Activated naive CD4-positive, alpha-beta T cell treated with anti-CD3 and anti-CD28 coated beads, Interleukin-2, amount 50 U/mL, for 24 hours (primary cell): ENCODE measurements at regions not wholly inside any gene's neighbourhood (a gene's known extent, or its start where the extent isn't known, plus 50 kb on each side); places are given as distances from the start of the nearest gene placed in this dataset.

Experiments used
- H3K27ac Mint-ChIP-seq: one replicate; pipeline ENCODE4 v1.8.0; 2021; ENCODE audit warnings: mild to moderate bottlenecking, mixed read lengths
- H3K27me3 Mint-ChIP-seq: one replicate; pipeline ENCODE4 v1.8.0; 2021; ENCODE audit warnings: mixed read lengths
- H3K36me3 Mint-ChIP-seq: one replicate; pipeline ENCODE4 v1.8.0; 2021; ENCODE audit warnings: mixed read lengths
- H3K4me1 Mint-ChIP-seq: one replicate; pipeline ENCODE4 v1.8.0; 2021; ENCODE audit warnings: mixed read lengths
- H3K4me3 Mint-ChIP-seq: one replicate; pipeline ENCODE4 v1.8.0; 2021; ENCODE audit warnings: mild to moderate bottlenecking, mixed read lengths
- H3K9me3 Mint-ChIP-seq: one replicate; pipeline ENCODE4 v1.8.0; 2021; ENCODE audit warnings: mixed read lengths

DNA sequence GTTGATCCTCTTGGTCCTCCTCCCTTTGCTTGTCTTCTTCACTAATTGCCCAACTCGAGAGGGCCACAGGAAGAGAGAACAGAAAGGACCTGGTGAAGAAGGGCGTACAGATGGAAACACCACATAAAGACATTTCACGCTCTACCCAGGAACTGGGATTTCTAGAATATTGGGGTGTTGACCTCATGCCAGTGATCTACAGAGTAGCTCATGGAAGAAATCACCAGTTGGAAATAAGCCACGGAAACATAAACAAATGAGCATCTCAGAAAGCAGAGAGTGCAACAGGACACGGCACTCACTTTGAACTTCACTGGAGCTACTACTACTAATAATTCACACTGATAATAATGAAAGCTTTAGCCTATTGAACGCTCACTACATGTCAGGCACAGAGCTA lies 84.6 kb upstream of the ARHGEF3 start:
- H3K4me1 Mint-ChIP-seq = peaks cover 87% of the 10 kb centered on the region
- H3K27me3 Mint-ChIP-seq = no peaks in the 10 kb centered on the region
- H3K4me3 Mint-ChIP-seq = peak overlapping the region; percentile 30
- H3K27ac Mint-ChIP-seq = peak overlapping the region; percentile 19
- no peaks in the 10 kb centered on the region for H3K9me3 Mint-ChIP-seq
- H3K36me3 Mint-ChIP-seq = peaks cover 3% of the 10 kb centered on the region

DNA sequence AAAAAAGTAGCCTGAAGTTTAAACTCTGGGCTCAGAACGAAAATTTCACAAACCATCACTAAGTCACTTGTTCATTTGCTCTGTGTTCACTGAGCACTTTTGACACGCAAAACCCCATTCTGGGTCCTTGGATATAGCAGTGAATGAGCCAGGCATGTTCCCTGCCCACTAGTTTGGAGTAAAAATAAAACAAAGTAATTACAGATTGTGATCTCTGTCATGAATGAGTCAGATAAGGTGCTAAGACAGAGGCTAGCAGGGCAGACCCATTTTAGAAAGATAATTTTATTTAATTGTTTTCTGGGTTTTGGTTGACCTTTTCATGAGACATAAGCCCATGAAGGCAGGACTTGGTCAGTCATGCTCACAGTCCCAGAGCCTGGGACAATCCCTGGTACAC lies 84.1 kb upstream of the ARHGEF3 start:
- Mint-ChIP-seq H3K4me1 (peaks cover 87% of the 10 kb centered on the region), H3K4me3 (peak overlapping the region; percentile 30), H3K27ac (peak overlapping the region; percentile 19)

GRCh38 chr3:56885453-56885852 lies 83.7 kb upstream of the ARHGEF3 start:
- H3K4me3 Mint-ChIP-seq = no peak overlapping the region
- peaks cover 87% of the 10 kb centered on the region for H3K4me1 Mint-ChIP-seq
- H3K27ac Mint-ChIP-seq = peak overlapping the region; percentile 72

More for the DNA sequence above, 84.1 kb upstream of the ARHGEF3 start:
- Mint-ChIP-seq H3K36me3 (peaks cover 7% of the 10 kb centered on the region), H3K27me3 (no peaks in the 10 kb centered on the region), H3K9me3 (no peaks in the 10 kb centered on the region)

DNA sequence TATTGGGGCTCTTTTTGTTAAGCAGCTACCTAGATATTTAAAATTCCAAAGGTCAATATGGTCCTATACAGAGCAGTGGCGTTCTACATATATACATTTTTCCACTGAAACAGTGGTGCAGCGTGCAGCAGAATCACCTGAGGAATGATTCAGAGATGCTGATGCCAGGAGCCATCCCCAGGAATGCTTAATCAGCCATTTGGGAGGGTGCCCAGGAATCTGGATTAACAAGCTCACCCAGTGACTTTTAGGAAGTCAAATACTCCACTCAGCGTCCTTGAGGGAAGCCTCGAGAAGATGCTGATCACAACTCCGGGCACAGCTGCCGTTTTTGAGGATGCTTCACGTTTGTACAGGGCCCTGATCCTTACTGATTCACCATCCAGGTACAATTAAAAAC lies 82.6 kb upstream of the ARHGEF3 start:
- H3K4me1 Mint-ChIP-seq = peaks cover 90% of the 10 kb centered on the region
- peaks cover 10% of the 10 kb centered on the region for H3K36me3 Mint-ChIP-seq
- H3K4me3 Mint-ChIP-seq = no peak overlapping the region
- no peaks in the 10 kb centered on the region for H3K27me3 Mint-ChIP-seq
- H3K9me3 Mint-ChIP-seq = no peaks in the 10 kb centered on the region
- no peak overlapping the region for H3K27ac Mint-ChIP-seq

More at GRCh38 chr3:56885453-56885852, 83.7 kb upstream of the ARHGEF3 start:
- Mint-ChIP-seq H3K36me3 (peaks cover 10% of the 10 kb centered on the region), H3K27me3 (no peaks in the 10 kb centered on the region), H3K9me3 (no peaks in the 10 kb centered on the region)

DNA sequence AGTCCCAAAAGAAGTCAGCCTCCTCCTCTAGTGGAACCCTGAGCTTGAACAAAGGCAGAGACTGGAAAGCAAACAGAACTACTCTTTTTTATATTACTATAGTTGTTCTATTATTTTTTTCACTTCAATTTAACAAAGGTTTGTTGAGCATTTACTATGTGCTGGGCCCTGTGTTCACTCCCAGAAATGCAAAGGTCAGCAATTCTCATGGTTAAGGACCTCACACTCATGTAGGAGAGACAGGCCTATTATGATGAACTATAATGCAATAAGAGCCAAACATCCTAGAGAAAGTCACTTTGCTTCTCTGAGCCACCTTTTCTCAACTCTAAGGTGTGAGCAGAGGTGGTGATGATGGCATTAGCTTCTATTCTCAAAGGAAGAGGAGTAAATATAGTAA lies 82.1 kb upstream of the ARHGEF3 start:
- Mint-ChIP-seq H3K36me3 (peaks cover 10% of the 10 kb centered on the region), H3K4me1 (peaks cover 90% of the 10 kb centered on the region), H3K4me3 (no peak overlapping the region), H3K27me3 (no peaks in the 10 kb centered on the region), H3K9me3 (no peaks in the 10 kb centered on the region), H3K27ac (peak overlapping the region; percentile 30)

- Mint-ChIP-seq H3K4me3 (no peak overlapping the region), H3K27me3 (no peaks in the 10 kb centered on the region), H3K36me3 (peaks cover 10% of the 10 kb centered on the region), H3K4me1 (peaks cover 91% of the 10 kb centered on the region), H3K27ac (peak overlapping the region; percentile 41), H3K9me3 (no peaks in the 10 kb centered on the region)
These were observed 81.1 kb upstream of the ARHGEF3 start for GRCh38 chr3:56882896-56883295.

- Mint-ChIP-seq H3K27me3 (no peaks in the 10 kb centered on the region), H3K4me3 (no peak overlapping the region), H3K27ac (peak overlapping the region; percentile 41), H3K36me3 (peaks cover 10% of the 10 kb centered on the region), H3K4me1 (peaks cover 89% of the 10 kb centered on the region), H3K9me3 (no peaks in the 10 kb centered on the region)
These were observed 80.1 kb upstream of the ARHGEF3 start for GRCh38 chr3:56881841-56882240.

DNA sequence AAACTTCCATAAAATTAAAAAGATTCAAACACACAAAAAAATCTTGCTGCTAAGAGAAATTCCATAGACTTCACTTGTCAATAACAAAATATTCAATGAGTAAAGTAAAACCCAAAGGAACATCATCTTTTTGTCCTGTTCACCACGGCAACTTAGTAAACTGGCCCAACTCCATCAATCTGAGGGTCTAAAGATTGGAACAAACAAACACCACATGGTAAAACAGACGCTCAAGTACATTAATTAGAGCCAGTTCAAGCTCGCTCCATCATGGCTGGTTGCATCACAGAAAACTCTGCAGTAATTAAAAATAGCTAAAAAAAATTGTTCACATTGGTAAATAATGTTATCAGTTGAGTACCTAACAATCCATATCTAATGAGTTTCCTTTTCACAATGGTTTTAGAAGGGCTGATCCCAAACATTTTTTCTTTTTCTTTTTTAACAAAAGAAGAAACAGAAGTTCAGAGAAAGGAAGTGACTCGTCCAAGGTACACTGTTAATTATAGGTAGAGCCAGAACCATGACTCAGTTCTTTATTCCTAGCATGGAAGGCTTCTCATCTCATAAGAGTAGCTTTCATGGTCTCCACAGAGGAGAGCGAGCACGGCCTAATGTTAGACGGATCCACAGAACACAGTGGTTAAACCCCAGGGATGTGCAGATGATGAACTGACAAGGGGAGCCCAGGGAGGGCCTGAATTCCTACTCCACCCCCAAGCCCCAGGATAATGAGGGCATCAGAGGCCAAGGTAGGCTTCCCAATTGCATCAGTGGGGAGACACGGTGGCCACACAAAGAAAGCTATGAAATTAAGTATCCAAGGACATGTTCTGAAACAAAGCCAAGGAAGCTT lies 79.2 kb upstream of the ARHGEF3 start:
- H3K27me3 Mint-ChIP-seq = no peaks in the 10 kb centered on the region
- no peaks in the 10 kb centered on the region for H3K9me3 Mint-ChIP-seq
- H3K27ac Mint-ChIP-seq = peak overlapping the region; percentile 76
- H3K36me3 Mint-ChIP-seq = peaks cover 10% of the 10 kb centered on the region
- no peak overlapping the region for H3K4me3 Mint-ChIP-seq
- peaks cover 89% of the 10 kb centered on the region for H3K4me1 Mint-ChIP-seq

GRCh38 chr3:56879436-56880215 lies 77.9 kb upstream of the ARHGEF3 start:
- Mint-ChIP-seq H3K36me3 (peaks cover 10% of the 10 kb centered on the region), H3K4me3 (peak overlapping the region; percentile 45), H3K27me3 (no peaks in the 10 kb centered on the region), H3K27ac (peak overlapping the region; percentile 76), H3K9me3 (no peaks in the 10 kb centered on the region), H3K4me1 (peaks cover 89% of the 10 kb centered on the region)

DNA sequence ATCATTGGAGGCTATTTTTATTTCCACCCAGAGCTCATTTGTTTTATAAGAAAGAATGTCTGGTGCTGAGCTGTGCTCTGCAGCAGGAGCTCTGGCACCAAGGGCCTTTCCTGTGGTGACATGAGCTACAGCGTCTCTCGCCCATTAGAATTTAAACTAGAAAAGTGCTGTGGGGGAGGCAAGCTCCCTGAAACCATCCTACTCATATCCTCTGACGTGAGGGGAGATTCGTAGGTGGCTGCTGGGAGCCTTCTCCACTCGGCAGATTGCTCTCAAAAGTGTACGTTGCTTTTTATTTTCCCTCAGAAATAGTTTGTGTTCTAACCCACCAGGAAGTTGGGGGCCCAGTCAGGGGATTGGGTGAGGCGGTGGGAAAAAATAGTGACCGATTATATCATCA lies 76.3 kb upstream of the ARHGEF3 start:
- Mint-ChIP-seq H3K4me1 (peaks cover 90% of the 10 kb centered on the region), H3K4me3 (peak overlapping the region; percentile 82), H3K36me3 (peaks cover 10% of the 10 kb centered on the region), H3K9me3 (no peaks in the 10 kb centered on the region), H3K27me3 (no peaks in the 10 kb centered on the region), H3K27ac (peak overlapping the region; percentile 96)

DNA sequence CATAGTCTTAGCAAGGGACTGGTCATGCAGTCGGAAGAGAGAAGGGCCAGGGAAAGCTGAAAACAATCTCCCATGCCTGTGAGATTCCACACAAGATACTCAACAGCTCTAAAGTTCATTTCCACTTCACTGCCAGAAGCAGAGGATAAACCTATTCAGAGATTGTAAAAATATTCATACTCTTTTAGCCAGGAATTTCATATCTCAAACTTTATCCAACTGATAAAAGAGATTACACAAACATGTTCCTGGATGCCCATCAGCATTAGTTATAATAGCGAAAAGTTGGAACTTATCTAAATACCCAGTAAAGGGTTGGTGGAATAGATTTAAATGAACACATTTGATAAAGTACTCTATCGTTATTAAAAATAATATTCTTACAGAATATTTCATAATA lies 75.2 kb upstream of the ARHGEF3 start:
- Mint-ChIP-seq H3K4me3 (no peak overlapping the region), H3K27ac (peak overlapping the region; percentile 72), H3K27me3 (no peaks in the 10 kb centered on the region), H3K9me3 (no peaks in the 10 kb centered on the region), H3K36me3 (peaks cover 10% of the 10 kb centered on the region), H3K4me1 (peaks cover 84% of the 10 kb centered on the region)

DNA sequence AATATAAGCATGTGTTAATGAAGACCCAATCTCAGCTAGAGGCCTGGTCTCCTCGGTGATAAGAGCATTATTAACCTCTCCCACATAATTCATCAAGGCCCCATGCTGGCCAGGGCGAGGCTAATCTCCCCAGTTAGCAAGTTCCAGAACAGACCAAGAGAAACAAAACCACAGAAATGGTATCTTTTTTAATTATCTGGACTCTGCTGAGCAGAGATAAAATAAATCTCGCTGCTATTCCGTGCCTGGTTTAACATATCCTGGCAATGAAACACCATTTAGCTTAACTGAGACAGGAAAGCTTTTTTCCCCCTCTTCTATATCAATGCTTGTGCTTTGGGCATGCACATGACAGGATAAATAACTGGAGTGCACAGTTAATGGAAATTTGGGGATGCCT lies 72.5 kb upstream of the ARHGEF3 start:
- Mint-ChIP-seq H3K4me1 (peaks cover 81% of the 10 kb centered on the region), H3K27ac (no peak overlapping the region), H3K36me3 (no peaks in the 10 kb centered on the region), H3K9me3 (no peaks in the 10 kb centered on the region), H3K27me3 (no peaks in the 10 kb centered on the region), H3K4me3 (no peak overlapping the region)

- peak overlapping the region; percentile 66 for H3K27ac Mint-ChIP-seq
- H3K36me3 Mint-ChIP-seq = no peaks in the 10 kb centered on the region
- no peaks in the 10 kb centered on the region for H3K9me3 Mint-ChIP-seq
- no peaks in the 10 kb centered on the region for H3K27me3 Mint-ChIP-seq
- H3K4me1 Mint-ChIP-seq = peaks cover 77% of the 10 kb centered on the region
- H3K4me3 Mint-ChIP-seq = peak overlapping the region; percentile 47
These were observed 68.7 kb upstream of the ARHGEF3 start for GRCh38 chr3:56870436-56870835.

DNA sequence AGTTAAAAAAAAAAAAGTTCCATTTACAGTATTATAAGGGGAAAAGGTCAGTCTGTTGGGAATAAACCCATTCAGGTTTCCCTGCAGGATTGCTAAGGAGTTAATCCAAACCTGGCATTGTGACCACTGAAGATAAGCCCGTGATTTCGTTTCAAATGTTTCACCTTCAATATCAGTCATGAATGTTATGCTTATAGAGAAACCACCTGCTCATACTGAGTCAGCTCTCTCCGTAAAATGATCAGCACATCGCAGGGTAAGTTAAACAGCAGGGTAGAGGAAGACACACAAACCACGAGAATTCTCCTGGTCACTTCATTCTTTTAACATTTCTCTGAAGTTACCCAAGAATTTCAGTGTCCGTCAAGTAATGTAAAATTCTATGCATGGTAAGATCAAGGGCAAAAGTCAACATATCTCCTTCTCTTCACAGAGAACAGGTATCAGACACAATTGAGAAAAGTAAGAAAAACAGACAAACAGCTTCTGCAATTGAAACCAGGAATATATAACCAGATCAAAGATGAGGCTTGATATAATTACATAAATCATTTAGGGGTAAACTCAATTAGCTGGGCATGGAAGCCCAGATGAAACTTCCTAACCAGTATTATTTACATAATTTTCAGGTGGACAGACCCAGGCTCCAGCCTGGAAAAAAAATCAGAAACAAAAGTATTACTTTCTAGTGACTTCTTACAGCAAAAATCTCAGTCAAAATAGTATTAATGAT lies 67.6 kb upstream of the ARHGEF3 start:
- peak overlapping the region; percentile 87 for H3K27ac Mint-ChIP-seq
- H3K9me3 Mint-ChIP-seq = no peaks in the 10 kb centered on the region
- peak overlapping the region; percentile 70 for H3K4me3 Mint-ChIP-seq
- peaks cover 76% of the 10 kb centered on the region for H3K4me1 Mint-ChIP-seq
- peaks cover 6% of the 10 kb centered on the region for H3K36me3 Mint-ChIP-seq
- no peaks in the 10 kb centered on the region for H3K27me3 Mint-ChIP-seq

DNA sequence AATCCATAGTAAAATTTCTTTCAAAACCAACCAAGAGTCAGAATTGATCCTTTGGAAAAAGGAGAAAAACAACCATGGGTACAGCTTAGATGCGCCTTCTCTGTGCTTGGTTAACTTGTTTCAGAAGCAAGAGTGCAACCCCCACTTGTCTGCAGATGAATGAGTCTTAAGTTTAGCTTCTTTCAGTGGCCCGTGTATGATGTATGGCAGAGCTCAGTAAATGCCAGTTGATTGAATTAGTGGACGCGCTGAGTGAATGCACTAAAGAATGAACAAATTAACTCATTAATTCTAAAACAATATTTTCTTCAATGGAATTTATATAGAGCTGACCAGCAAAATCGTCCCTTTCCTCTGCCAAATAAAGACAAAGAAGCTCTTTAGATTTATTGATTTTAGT lies 67.0 kb upstream of the ARHGEF3 start:
- Mint-ChIP-seq H3K27ac (no peak overlapping the region), H3K4me1 (peaks cover 76% of the 10 kb centered on the region), H3K36me3 (peaks cover 12% of the 10 kb centered on the region), H3K4me3 (peak overlapping the region; percentile 70), H3K9me3 (no peaks in the 10 kb centered on the region), H3K27me3 (no peaks in the 10 kb centered on the region)
